HCT116 (cell line): ENCODE measurements at regions not wholly inside any gene's neighbourhood (a gene's known extent, or its start where the extent isn't known, plus 50 kb on each side); places are given as distances from the start of the nearest gene placed in this dataset.

Experiments
- ATAC-seq: fragments of 200-7000 bp; cut with Tn5 transposase; 2 replicates; pipeline ENCODE4 v1.9.1; 2020; ENCODE audit warnings: mild to moderate bottlenecking, moderate library complexity
- BruUV-seq: library from RNA; stranded (reverse); fragments of 400-500 nt; replicated peaks from 2 replicates; lab custom pipeline; 2021; lab: Mats Ljungman, UMichigan
- CTCF ChIA-PET: fragments of 300-600 bp; sonication (Branson Sonifier 250); formaldehyde crosslinking; loops from one replicate; lab custom pipeline; 2021; ENCODE audit warnings: antibody characterized with exemption; lab: Charles Lee
- POLR2A ChIA-PET: fragments of 300-600, 350-600 bp; sonication (Branson Sonifier 250); formaldehyde crosslinking; loops from one replicate; lab custom pipeline; 2021; ENCODE audit warnings: antibody characterized with exemption; lab: Charles Lee
- RAD21 ChIA-PET, 2 experiments: fragments of 300-600 bp; sonication (Branson Sonifier 250); formaldehyde crosslinking; loops; one replicate each; lab custom pipeline; 2023; ENCODE audit warnings: low total read pairs in 2 of 2; ENCODE audit not compliant: uncharacterized antibody in 2 of 2, unreplicated experiment in 2 of 2, low non-redundant PET in 1 of 2; lab: Charles Lee
- DNase-seq: peaks from one replicate; pipeline ENCODE4 v3.0.0-alpha.2; 2010; ENCODE audit warnings: low read depth, low spot score
- H2AFZ ChIP-seq: fragments of 200-600 bp; shearing (Covaris generic), sonication (generic); 2 replicates; pipeline ENCODE4 v1.6.1; 2017; ENCODE audit warnings: low read depth, mixed run types, mixed read lengths, antibody characterized with exemption, low read length; ENCODE audit not compliant: poor library complexity, severe bottlenecking
- H3K27ac ChIP-seq: 2 replicates; pipeline ENCODE4 v1.5.1; 2012; ENCODE audit warnings: low read depth, low read length
- H3K27me3 ChIP-seq: fragments of 200-600 bp; sonication (generic); 2 replicates; pipeline ENCODE4 v1.6.1; 2016; ENCODE audit warnings: mixed run types, low read length, mixed read lengths; ENCODE audit not compliant: insufficient read depth
- H3K36me3 ChIP-seq, 2 experiments: fragments of 200-500 bp in 1 of 2; fragments of 200-600 bp in 1 of 2; sonication (Bioruptor generic) in 1 of 2; sonication (generic) in 1 of 2; 2 replicates each; pipeline versions ENCODE4 v1.5.1 to v1.6.1; 2014 to 2016; ENCODE audit warnings: low read length in 2 of 2, inconsistent platforms in 1 of 2, mixed read lengths in 1 of 2, mixed run types in 1 of 2; ENCODE audit not compliant: insufficient read depth in 2 of 2, control insufficient read depth in 1 of 2
- H3K4me1 ChIP-seq, 2 experiments: fragments of 200-600 bp in 1 of 2; sonication (generic) in 1 of 2; 2 replicates each; pipeline versions ENCODE4 v1.5.1 to v1.6.1; 2012 to 2017; ENCODE audit warnings: low read length in 2 of 2, inconsistent platforms in 1 of 2, mild to moderate bottlenecking in 1 of 2, mixed read lengths in 1 of 2, mixed run types in 1 of 2, moderate library complexity in 1 of 2; ENCODE audit not compliant: insufficient read depth in 2 of 2, control insufficient read depth in 1 of 2
- H3K4me2 ChIP-seq: fragments of 200-600 bp; sonication (generic); 2 replicates; pipeline ENCODE4 v1.6.1; 2017; ENCODE audit warnings: mixed run types, low read length, mixed read lengths
- H3K4me3 ChIP-seq, 2 experiments: fragments of 200-600 bp in 1 of 2; sonication (generic) in 1 of 2; replicated peaks in 1 of 2; 2 replicates each; pipeline ENCODE4 v1.5.1; 2011 to 2016; ENCODE audit warnings: low read length in 2 of 2, control low read depth in 1 of 2, low read depth in 1 of 2, mild to moderate bottlenecking in 1 of 2, mixed read lengths in 1 of 2, mixed run types in 1 of 2
- H3K79me2 ChIP-seq: fragments of 200-600 bp; sonication (generic); 2 replicates; pipeline ENCODE4 v1.6.1; 2017; ENCODE audit warnings: mild to moderate bottlenecking, mixed run types, low read length, moderate library complexity, mixed read lengths; ENCODE audit not compliant: insufficient read depth
- H3K9ac ChIP-seq: fragments of 200-600 bp; sonication (generic); 2 replicates; pipeline ENCODE4 v1.6.1; 2016; ENCODE audit warnings: low read length, mixed read lengths
- H3K9me2 ChIP-seq: fragments of 200-600 bp; sonication (generic), shearing (Covaris generic); 2 replicates; pipeline ENCODE4 v1.6.1; 2017; ENCODE audit warnings: mixed run types, mild to moderate bottlenecking, moderate library complexity; ENCODE audit not compliant: insufficient read depth
- H3K9me3 ChIP-seq, 2 experiments: fragments of 200-500 bp in 1 of 2; fragments of 200-600 bp in 1 of 2; sonication (Bioruptor generic) in 1 of 2; sonication (generic) in 1 of 2; 2 replicates each; pipeline ENCODE4 v1.6.1; 2014 to 2017; ENCODE audit warnings: low read length in 2 of 2, mixed read lengths in 2 of 2, inconsistent platforms in 1 of 2, low read depth in 1 of 2, mild to moderate bottlenecking in 1 of 2, mixed run types in 1 of 2, moderate library complexity in 1 of 2; ENCODE audit not compliant: control insufficient read depth in 1 of 2, insufficient read depth in 1 of 2
- H4K20me1 ChIP-seq: fragments of 200-600 bp; sonication (generic), shearing (Covaris generic); 2 replicates; pipeline ENCODE4 v1.6.1; 2017; ENCODE audit warnings: mixed run types, mild to moderate bottlenecking, moderate library complexity; ENCODE audit not compliant: insufficient read depth
- CEBPB ChIP-seq: IDR thresholded peaks from 2 replicates; pipeline ENCODE4 v1.6.1; 2012; ENCODE audit warnings: low read depth
- ELF1 ChIP-seq: IDR thresholded peaks from 2 replicates; pipeline ENCODE4 v1.6.1; 2012; ENCODE audit warnings: low read depth, borderline replicate concordance
- EZH2phosphoT487 ChIP-seq: fragments of 200-600 bp; IDR thresholded peaks from 2 replicates; pipeline ENCODE4 v1.6.1; 2018; ENCODE audit warnings: antibody characterized with exemption, borderline replicate concordance
- FOSL1 ChIP-seq: IDR thresholded peaks from 2 replicates; pipeline ENCODE4 v1.6.1; 2012; ENCODE audit warnings: low read depth
- RAD21 ChIP-seq: IDR thresholded peaks from 2 replicates; pipeline ENCODE4 v1.6.1; 2012; ENCODE audit warnings: low read depth, mild to moderate bottlenecking
- SRF ChIP-seq: IDR thresholded peaks from 2 replicates; pipeline ENCODE4 v1.6.1; 2012; ENCODE audit warnings: low read depth
- YY1 ChIP-seq: IDR thresholded peaks from 2 replicates; pipeline ENCODE4 v1.6.1; 2011; ENCODE audit warnings: low read length, low read depth, moderate library complexity, mild to moderate bottlenecking; ENCODE audit not compliant: insufficient replicate concordance; ENCODE audit errors: extremely low read depth
- intact Hi-C: fragments of 100-400 bp; cut with micrococcal nuclease; formaldehyde crosslinking; loops from 2 replicates; pipeline ENCODE4 v1.10.0; 2022
- TF ChIP-seq, protein P1 (sequence below), 3 experiments: fragments of 200-600 bp in 1 of 3; sonication (generic) in 1 of 3; IDR thresholded peaks in 2 of 3; conservative IDR thresholded peaks in 1 of 3; 2 replicates each; pipeline ENCODE4 v1.5.1; 2012 to 2017; ENCODE audit warnings: low read depth in 2 of 3, low read length in 2 of 3, antibody characterized with exemption in 1 of 3, borderline replicate concordance in 1 of 3, control low read depth in 1 of 3, mild to moderate bottlenecking in 1 of 3, mixed read lengths in 1 of 3, mixed run types in 1 of 3, moderate library complexity in 1 of 3; ENCODE audit not compliant: insufficient read depth in 1 of 3

DNA sequence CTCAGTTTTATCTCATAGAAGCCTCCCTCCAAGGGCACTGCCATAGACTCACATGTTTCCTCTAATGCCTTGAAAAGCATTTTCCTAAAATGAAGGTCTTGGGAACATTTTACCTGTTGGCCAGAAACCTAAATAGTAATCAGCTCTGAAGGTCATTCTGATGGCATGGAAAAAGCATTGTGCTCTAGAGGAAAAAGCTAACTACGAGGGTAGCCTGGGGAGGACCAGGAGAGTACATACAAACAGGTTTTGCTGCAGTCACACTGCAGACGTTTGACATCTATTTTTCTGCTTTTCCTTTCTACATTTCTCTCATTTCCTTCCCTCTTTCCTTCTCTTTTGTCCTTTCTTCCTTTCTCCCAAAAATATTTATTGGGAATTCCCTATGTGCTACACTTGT lies 103.3 kb upstream of the SORBS2 start:
- TF ChIP-seq RAD21, result no peak
- no peak for TF ChIP-seq YY1
- no peak for TF ChIP-seq ELF1
- TF ChIP-seq EZH2phosphoT487, result no peak
- no peak for TF ChIP-seq CEBPB
- TF ChIP-seq, protein P1, sequence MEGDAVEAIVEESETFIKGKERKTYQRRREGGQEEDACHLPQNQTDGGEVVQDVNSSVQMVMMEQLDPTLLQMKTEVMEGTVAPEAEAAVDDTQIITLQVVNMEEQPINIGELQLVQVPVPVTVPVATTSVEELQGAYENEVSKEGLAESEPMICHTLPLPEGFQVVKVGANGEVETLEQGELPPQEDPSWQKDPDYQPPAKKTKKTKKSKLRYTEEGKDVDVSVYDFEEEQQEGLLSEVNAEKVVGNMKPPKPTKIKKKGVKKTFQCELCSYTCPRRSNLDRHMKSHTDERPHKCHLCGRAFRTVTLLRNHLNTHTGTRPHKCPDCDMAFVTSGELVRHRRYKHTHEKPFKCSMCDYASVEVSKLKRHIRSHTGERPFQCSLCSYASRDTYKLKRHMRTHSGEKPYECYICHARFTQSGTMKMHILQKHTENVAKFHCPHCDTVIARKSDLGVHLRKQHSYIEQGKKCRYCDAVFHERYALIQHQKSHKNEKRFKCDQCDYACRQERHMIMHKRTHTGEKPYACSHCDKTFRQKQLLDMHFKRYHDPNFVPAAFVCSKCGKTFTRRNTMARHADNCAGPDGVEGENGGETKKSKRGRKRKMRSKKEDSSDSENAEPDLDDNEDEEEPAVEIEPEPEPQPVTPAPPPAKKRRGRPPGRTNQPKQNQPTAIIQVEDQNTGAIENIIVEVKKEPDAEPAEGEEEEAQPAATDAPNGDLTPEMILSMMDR (IDR thresholded peaks at IDR 0.05 in 2 of 3, conservative IDR thresholded peaks at IDR 0.05 in 1 of 3; ENCODE audit: borderline replicate concordance in 1 of 3, insufficient read depth in 1 of 3, low read depth in 2 of 3, low read length in 2 of 3), result no peak
- ATAC-seq, result no peak
- POLR2A ChIA-PET, result no interaction called here

DNA sequence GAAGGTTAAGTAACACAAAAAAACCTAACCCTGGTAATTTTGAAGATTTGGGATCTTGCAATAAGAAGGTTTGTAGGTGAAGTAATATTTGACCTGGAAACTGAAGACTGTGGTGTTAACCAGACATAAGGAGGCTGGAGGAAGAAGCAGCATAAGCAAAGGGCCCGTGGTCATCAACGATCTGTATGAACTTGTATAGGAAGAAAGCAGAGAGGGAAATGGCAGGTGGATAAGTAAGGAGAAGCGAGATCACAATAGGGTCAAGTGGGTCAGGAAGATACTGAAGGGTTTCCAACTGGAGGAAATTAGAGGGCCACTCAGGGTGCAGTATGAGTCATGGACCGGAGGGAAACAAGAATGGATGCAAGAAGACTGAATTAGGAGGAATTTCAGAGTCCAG lies 103.8 kb upstream of the SORBS2 start:
- H3K4me1 ChIP-seq, result no peaks in the 10 kb centered on the region
- ATAC-seq (no peak), DNase-seq (no peak)
- H3K79me2 ChIP-seq, result no peaks in the 10 kb centered on the region
- H3K9me2 ChIP-seq, result no peaks in the 10 kb centered on the region
- CTCF ChIA-PET, result no interaction called here
- H3K9me3 ChIP-seq, result no peaks in the 10 kb centered on the region
- H3K4me3 ChIP-seq, result no peak overlapping the region
- H3K36me3 ChIP-seq, result no peaks in the 10 kb centered on the region
- POLR2A ChIA-PET, result no interaction called here
- intact Hi-C loops, result no loop called here
- no peak overlapping the region for H3K4me2 ChIP-seq
- RAD21 ChIA-PET, result no interaction called here
- TF ChIP-seq SRF, result no peak
- no peak for TF ChIP-seq FOSL1
- TF ChIP-seq ELF1, result no peak
- no peak for TF ChIP-seq EZH2phosphoT487
- TF ChIP-seq, all 23 proteins: peak for 0
- Histone ChIP-seq H3K9ac (no peak overlapping the region), H3K27me3 (no peaks in the 10 kb centered on the region), H4K20me1 (no peaks in the 10 kb centered on the region), H2AFZ (no peak overlapping the region), H3K27ac (no peak overlapping the region)
- no TSS peak for BruUV-seq

More for the DNA sequence above, 103.3 kb upstream of the SORBS2 start:
- Histone ChIP-seq H4K20me1 (no peaks in the 10 kb centered on the region), H3K4me3 (no peak overlapping the region), H3K4me1 (no peaks in the 10 kb centered on the region), H3K27ac (no peak overlapping the region), H3K36me3 (no peaks in the 10 kb centered on the region), H3K9me2 (no peaks in the 10 kb centered on the region), H3K79me2 (no peaks in the 10 kb centered on the region), H3K9me3 (no peaks in the 10 kb centered on the region), H2AFZ (no peak overlapping the region), H3K27me3 (no peaks in the 10 kb centered on the region), H3K9ac (no peak overlapping the region), H3K4me2 (no peak overlapping the region)
- BruUV-seq, result no TSS peak
- ChIA-PET CTCF (no interaction called here), RAD21 (no interaction called here)
- DNase-seq, result no peak
- intact Hi-C loops, result no loop called here
